ENCODE measurements at regions not wholly inside any gene's neighbourhood (a gene's known extent, or its start where the extent isn't known, plus 50 kb on each side); places are given as distances from the start of the nearest gene placed in this dataset.

DNA sequence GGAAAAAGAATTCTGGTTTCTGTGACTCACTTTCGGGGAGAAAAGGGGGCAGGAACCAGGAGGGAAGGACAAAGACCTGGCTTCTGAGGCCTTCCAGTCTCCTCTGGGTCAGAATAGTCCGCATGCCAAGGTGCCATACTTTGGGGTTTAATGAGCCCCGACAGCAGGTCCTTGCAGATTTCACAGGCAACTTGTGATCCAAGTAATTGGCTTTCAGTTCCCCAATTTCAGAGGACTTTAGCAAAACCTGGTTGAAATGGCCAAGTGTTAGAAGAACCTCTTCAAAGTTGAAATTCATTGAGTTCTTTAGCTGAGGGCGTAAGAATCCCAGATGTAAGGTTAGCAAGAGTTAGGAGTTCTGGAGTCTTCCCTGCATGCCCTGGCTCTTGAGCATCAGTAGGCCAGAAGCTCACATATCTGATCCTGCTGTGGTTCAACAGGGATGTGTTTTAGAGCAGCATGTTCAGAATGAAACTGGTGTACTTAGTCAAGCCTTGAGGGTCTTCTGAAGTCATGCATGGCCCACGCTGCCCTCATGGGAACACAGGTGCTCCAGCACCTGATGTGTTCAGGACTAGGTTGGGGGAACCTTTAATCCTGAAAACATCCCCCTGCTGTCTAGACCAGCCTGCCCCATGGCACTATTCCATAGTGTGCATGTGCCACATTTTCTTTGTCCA is 143.0 kb downstream of the NUP35 start:
- H3K36me3 Mint-ChIP-seq, result no peaks in the 10 kb centered on the region
- no peaks in the 10 kb centered on the region for H3K36me3 ChIP-seq (ENCODE audit: control insufficient read depth in 2 of 2, extremely low read depth in 1 of 2, insufficient read depth in 1 of 2, low read length in 1 of 2)
- ChIA-PET POLR2A (no interaction called here), CTCF (no interaction called here)
- no peaks in the 10 kb centered on the region for H3K4me1 Mint-ChIP-seq
- H3K27me3 ChIP-seq (replicated peaks in 1 of 2; ENCODE audit: control insufficient read depth in 2 of 2, extremely low read depth in 1 of 2, insufficient read depth in 2 of 2, low read length in 1 of 2), result no peaks in the 10 kb centered on the region
- H3K4me1 ChIP-seq (ENCODE audit: control insufficient read depth in 1 of 2, extremely low read depth in 1 of 2, insufficient read depth in 2 of 2, low read length in 2 of 2), result no peaks in the 10 kb centered on the region
- H3K4me3 Mint-ChIP-seq, result no peak overlapping the region
- no peaks in the 10 kb centered on the region for H3K9me3 ChIP-seq
- no peaks in the 10 kb centered on the region for H3K27me3 Mint-ChIP-seq
- no peak overlapping the region for H3K27ac Mint-ChIP-seq
- no peak for DNase-seq
- 80% methylated on average over 4 of the region's 5 CpGs for WGBS (ENCODE audit: insufficient coverage)
- no peak overlapping the region for H3K4me3 ChIP-seq (ENCODE audit: control insufficient read depth in 1 of 2, extremely low read depth in 1 of 2, low read length in 1 of 2)
- peaks cover 2 to 20% (median 4%) of the 10 kb centered on the region in 3 donors for H3K9me3 Mint-ChIP-seq
- no peak overlapping the region for H3K27ac ChIP-seq (ENCODE audit: low read length)
- no peak for ATAC-seq (replicated peaks in 1 of 4)

DNA sequence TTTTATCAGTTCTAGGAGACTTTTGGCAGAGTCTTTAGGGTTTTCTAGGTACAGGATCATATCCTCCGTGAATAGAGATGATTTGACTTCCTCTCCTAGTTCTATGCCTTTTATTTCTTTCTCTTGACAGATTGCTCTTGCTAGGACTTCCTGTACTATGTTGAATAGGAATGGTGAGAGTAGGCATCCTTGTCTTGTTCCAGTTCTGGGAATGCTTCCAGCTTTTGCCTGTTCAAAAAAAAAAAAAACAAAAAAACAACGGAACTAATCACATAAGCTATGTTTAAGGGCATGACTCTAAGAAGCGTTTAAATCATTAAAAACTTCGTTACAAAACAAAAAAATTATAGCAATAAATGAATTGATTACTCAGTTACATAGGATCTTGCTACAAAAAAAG is 145.7 kb downstream of the NUP35 start:
- DNase-seq (no peak), ATAC-seq (replicated peaks in 1 of 4) (no peak)
- Histone ChIP-seq H3K36me3 (ENCODE audit: control insufficient read depth in 2 of 2, extremely low read depth in 1 of 2, insufficient read depth in 1 of 2, low read length in 1 of 2) (no peaks in the 10 kb centered on the region), H3K27me3 (replicated peaks in 1 of 2; ENCODE audit: control insufficient read depth in 2 of 2, extremely low read depth in 1 of 2, insufficient read depth in 2 of 2, low read length in 1 of 2) (no peaks in the 10 kb centered on the region), H3K4me3 (ENCODE audit: control insufficient read depth in 1 of 2, extremely low read depth in 1 of 2, low read length in 1 of 2) (no peak overlapping the region), H3K4me1 (ENCODE audit: control insufficient read depth in 1 of 2, extremely low read depth in 1 of 2, insufficient read depth in 2 of 2, low read length in 2 of 2) (no peaks in the 10 kb centered on the region), H3K9me3 (no peaks in the 10 kb centered on the region), H3K27ac (ENCODE audit: low read length) (no peak overlapping the region)
- Mint-ChIP-seq H3K9me3 (peaks cover 2 to 15% (median 4%) of the 10 kb centered on the region in 3 donors), H3K27ac (no peak overlapping the region), H3K36me3 (no peaks in the 10 kb centered on the region), H3K4me3 (no peak overlapping the region), H3K4me1 (no peaks in the 10 kb centered on the region), H3K27me3 (no peaks in the 10 kb centered on the region)
- CTCF ChIA-PET, result no interaction called here
- no CpG with 5 or more reads among the region's 4 CpGs for WGBS (ENCODE audit: insufficient coverage)
- POLR2A ChIA-PET, result no interaction called here

DNA sequence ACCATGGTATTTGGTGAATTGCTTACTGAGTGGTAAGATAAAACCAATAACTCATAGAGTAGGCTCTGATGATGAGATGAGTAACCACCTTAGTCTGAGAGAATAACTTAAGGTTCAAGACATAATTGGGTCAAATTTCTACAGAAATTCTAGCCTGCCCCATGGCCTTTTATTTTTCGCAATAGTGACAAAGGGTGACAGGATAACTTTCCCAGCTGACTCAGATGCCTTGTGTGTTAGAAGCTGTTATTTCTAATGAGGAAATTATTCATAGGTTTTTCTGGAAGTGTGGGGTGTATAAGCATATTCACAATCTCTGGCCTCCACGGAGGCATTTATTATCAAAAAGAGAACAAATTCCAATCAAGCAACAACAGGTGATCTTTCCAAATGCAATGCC is 159.0 kb downstream of the NUP35 start:
- Histone ChIP-seq H3K4me3 (ENCODE audit: control insufficient read depth in 1 of 2, extremely low read depth in 1 of 2, low read length in 1 of 2) (no peak overlapping the region), H3K9me3 (no peaks in the 10 kb centered on the region), H3K27ac (ENCODE audit: low read length) (no peak overlapping the region), H3K4me1 (ENCODE audit: control insufficient read depth in 1 of 2, extremely low read depth in 1 of 2, insufficient read depth in 2 of 2, low read length in 2 of 2) (no peaks in the 10 kb centered on the region), H3K36me3 (ENCODE audit: control insufficient read depth in 2 of 2, extremely low read depth in 1 of 2, insufficient read depth in 1 of 2, low read length in 1 of 2) (no peaks in the 10 kb centered on the region), H3K27me3 (replicated peaks in 1 of 2; ENCODE audit: control insufficient read depth in 2 of 2, extremely low read depth in 1 of 2, insufficient read depth in 2 of 2, low read length in 1 of 2) (no peaks in the 10 kb centered on the region)
- no peak for DNase-seq
- Mint-ChIP-seq H3K9me3 (no peaks in the 10 kb centered on the region), H3K4me1 (no peaks in the 10 kb centered on the region), H3K4me3 (no peak overlapping the region), H3K27me3 (peaks cover 0 to 1% of the 10 kb centered on the region in 2 donors), H3K36me3 (no peaks in the 10 kb centered on the region), H3K27ac (no peak overlapping the region)
- CTCF ChIA-PET, result no interaction called here
- WGBS (ENCODE audit: insufficient coverage), result 80% methylated on average over 1 of the region's 2 CpGs
- POLR2A ChIA-PET, result no interaction called here
- ATAC-seq (replicated peaks in 1 of 4), result no peak

DNA sequence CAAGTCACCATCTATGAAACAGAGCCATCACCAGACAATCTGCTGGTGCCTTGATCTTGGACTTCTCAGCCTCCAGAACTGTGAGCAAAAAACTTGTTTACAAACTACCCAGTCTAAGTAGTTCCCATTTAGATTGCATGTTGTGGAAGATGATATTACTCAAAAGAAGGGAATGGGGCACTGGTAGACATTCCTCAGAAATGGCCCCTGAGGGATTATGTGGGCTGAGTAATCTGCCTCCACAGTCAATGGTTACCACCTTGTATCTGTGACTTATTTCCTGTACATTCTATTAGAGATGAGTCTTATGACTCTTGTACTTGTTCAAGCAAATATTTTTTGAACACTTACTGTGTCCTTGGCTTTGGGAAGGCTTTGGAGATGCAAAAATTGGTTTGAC is 160.4 kb downstream of the NUP35 start:
- H3K36me3 ChIP-seq (ENCODE audit: control insufficient read depth in 2 of 2, extremely low read depth in 1 of 2, insufficient read depth in 1 of 2, low read length in 1 of 2), result no peaks in the 10 kb centered on the region
- H3K27me3 ChIP-seq (replicated peaks in 1 of 2; ENCODE audit: control insufficient read depth in 2 of 2, extremely low read depth in 1 of 2, insufficient read depth in 2 of 2, low read length in 1 of 2), result no peaks in the 10 kb centered on the region
- no peak for ATAC-seq (replicated peaks in 1 of 4)
- Mint-ChIP-seq H3K27me3 (peaks cover 0 to 1% of the 10 kb centered on the region in 2 donors), H3K36me3 (no peaks in the 10 kb centered on the region), H3K9me3 (no peaks in the 10 kb centered on the region), H3K4me3 (no peak overlapping the region), H3K27ac (no peak overlapping the region), H3K4me1 (no peaks in the 10 kb centered on the region)
- no peak overlapping the region for H3K27ac ChIP-seq (ENCODE audit: low read length)
- H3K4me3 ChIP-seq (ENCODE audit: control insufficient read depth in 1 of 2, extremely low read depth in 1 of 2, low read length in 1 of 2), result no peak overlapping the region
- H3K4me1 ChIP-seq (ENCODE audit: control insufficient read depth in 1 of 2, extremely low read depth in 1 of 2, insufficient read depth in 2 of 2, low read length in 2 of 2), result no peaks in the 10 kb centered on the region
- no peaks in the 10 kb centered on the region for H3K9me3 ChIP-seq
- DNase-seq, result no peak
- ChIA-PET CTCF (no interaction called here), POLR2A (no interaction called here)

DNA sequence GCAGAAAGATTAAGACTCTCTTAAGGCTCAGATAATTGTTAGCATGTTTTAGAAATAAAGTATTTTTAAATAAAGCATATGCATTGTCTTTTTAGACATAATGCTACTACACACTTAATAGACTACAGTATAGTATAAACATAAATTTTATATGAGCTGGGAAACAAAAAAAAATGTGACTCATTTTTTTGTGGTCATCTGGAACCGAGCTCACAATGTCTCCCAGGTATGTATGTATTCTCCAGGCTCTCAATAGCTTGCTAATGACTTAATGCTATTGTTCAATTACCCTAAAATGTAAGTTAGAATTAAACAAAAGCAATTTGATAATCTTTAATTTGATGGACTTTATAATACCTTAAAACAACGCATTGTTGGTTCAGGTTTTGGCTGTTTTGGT is 167.2 kb downstream of the NUP35 start:
- POLR2A ChIA-PET, result no interaction called here
- no peak overlapping the region for H3K4me3 ChIP-seq (ENCODE audit: control insufficient read depth in 1 of 2, extremely low read depth in 1 of 2, low read length in 1 of 2)
- H3K27ac ChIP-seq (ENCODE audit: low read length), result no peak overlapping the region
- CTCF ChIA-PET, result interaction anchor here in 1 of 2 donors (0.6 kb wide), 1 partner anchor 13 kb away, joined by 3 read pairs; no protein-coding TSS in a partner anchor
- Mint-ChIP-seq H3K4me3 (no peak overlapping the region), H3K9me3 (peaks cover 0 to 8% (median 7%) of the 10 kb centered on the region in 3 donors), H3K4me1 (no peaks in the 10 kb centered on the region), H3K36me3 (no peaks in the 10 kb centered on the region), H3K27ac (no peak overlapping the region), H3K27me3 (peaks cover 0 to 1% of the 10 kb centered on the region in 2 donors)
- no peaks in the 10 kb centered on the region for H3K36me3 ChIP-seq (ENCODE audit: control insufficient read depth in 2 of 2, extremely low read depth in 1 of 2, insufficient read depth in 1 of 2, low read length in 1 of 2)
- no peaks in the 10 kb centered on the region for H3K9me3 ChIP-seq
- H3K27me3 ChIP-seq (replicated peaks in 1 of 2; ENCODE audit: control insufficient read depth in 2 of 2, extremely low read depth in 1 of 2, insufficient read depth in 2 of 2, low read length in 1 of 2), result no peaks in the 10 kb centered on the region
- no peaks in the 10 kb centered on the region for H3K4me1 ChIP-seq (ENCODE audit: control insufficient read depth in 1 of 2, extremely low read depth in 1 of 2, insufficient read depth in 2 of 2, low read length in 2 of 2)
- ATAC-seq (replicated peaks in 1 of 4) (no peak), DNase-seq (no peak)
- no CpG with 5 or more reads among the region's 2 CpGs for WGBS (ENCODE audit: insufficient coverage)

DNA sequence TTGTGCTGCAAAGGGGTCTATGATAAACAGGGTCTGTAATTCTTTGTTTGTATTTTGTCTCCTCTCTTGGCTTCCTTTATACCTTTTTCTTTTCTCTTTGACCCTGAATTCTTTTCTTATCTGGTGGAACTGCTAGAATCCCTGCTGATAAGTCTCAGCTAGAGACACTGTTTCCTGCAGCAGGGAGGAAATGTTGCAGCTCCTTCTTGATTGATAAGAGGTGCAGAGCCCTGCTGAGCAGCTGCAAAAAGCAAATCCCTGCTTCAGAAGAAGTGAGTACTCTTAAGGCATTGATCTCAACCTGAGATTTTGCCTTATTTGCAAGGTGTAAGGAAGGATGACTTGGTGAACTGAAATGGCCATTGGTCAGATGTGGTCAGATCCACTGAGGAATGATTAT is 167.8 kb downstream of the NUP35 start:
- DNase-seq, result no peak
- H3K4me1 ChIP-seq (ENCODE audit: control insufficient read depth in 1 of 2, extremely low read depth in 1 of 2, insufficient read depth in 2 of 2, low read length in 2 of 2), result no peaks in the 10 kb centered on the region
- no peak overlapping the region for H3K4me3 Mint-ChIP-seq
- no peaks in the 10 kb centered on the region for H3K27me3 Mint-ChIP-seq
- no peaks in the 10 kb centered on the region for H3K36me3 Mint-ChIP-seq
- no peak overlapping the region for H3K4me3 ChIP-seq (ENCODE audit: control insufficient read depth in 1 of 2, extremely low read depth in 1 of 2, low read length in 1 of 2)
- no peaks in the 10 kb centered on the region for H3K27me3 ChIP-seq (replicated peaks in 1 of 2; ENCODE audit: control insufficient read depth in 2 of 2, extremely low read depth in 1 of 2, insufficient read depth in 2 of 2, low read length in 1 of 2)
- no peaks in the 10 kb centered on the region for H3K36me3 ChIP-seq (ENCODE audit: control insufficient read depth in 2 of 2, extremely low read depth in 1 of 2, insufficient read depth in 1 of 2, low read length in 1 of 2)
- peaks cover 0 to 8% (median 7%) of the 10 kb centered on the region in 3 donors for H3K9me3 Mint-ChIP-seq
- no peak for ATAC-seq (replicated peaks in 1 of 4)
- ChIA-PET POLR2A (no interaction called here), CTCF (interaction anchor here in 1 of 2 donors (0.6 kb wide), 1 partner anchor 13 kb away, joined by 3 read pairs; no protein-coding TSS in a partner anchor)
- H3K27ac ChIP-seq (ENCODE audit: low read length), result no peak overlapping the region
- H3K4me1 Mint-ChIP-seq, result no peaks in the 10 kb centered on the region
- H3K27ac Mint-ChIP-seq, result no peak overlapping the region
- no peaks in the 10 kb centered on the region for H3K9me3 ChIP-seq

DNA sequence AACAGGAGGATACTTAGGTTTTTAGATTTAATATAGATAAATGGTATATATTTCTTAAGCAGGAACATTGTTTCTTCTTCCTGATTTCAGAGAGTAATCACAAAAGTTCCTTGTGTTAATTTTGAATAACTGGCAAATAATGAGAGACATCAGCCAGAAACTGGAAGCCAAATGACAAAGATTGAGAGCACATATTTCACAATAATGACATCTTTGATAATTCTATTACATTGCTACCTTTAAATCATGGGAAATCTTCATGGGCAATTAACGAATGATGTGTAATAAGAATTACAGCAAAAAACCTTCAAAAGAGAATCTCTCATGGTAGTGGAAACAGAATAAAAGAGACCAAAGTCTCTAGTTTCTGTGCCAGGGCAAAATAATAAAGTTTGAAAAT is 215.1 kb downstream of the NUP35 start:
- WGBS (ENCODE audit: insufficient coverage), result no CpG with 5 or more reads among the region's 1 CpG

More for the DNA sequence above, 215.1 kb downstream of the NUP35 start:
- no peaks in the 10 kb centered on the region for H3K4me1 ChIP-seq (ENCODE audit: control insufficient read depth in 1 of 2, extremely low read depth in 1 of 2, insufficient read depth in 2 of 2, low read length in 2 of 2)
- no peak overlapping the region for H3K4me3 ChIP-seq (ENCODE audit: control insufficient read depth in 1 of 2, extremely low read depth in 1 of 2, low read length in 1 of 2)
- peaks cover 0 to 17% (median 2%) of the 10 kb centered on the region in 3 donors for H3K9me3 Mint-ChIP-seq
- no peak overlapping the region for H3K27ac Mint-ChIP-seq
- no peaks in the 10 kb centered on the region for H3K9me3 ChIP-seq
- ATAC-seq (replicated peaks in 1 of 4) (no peak), DNase-seq (no peak)
- H3K4me1 Mint-ChIP-seq, result no peaks in the 10 kb centered on the region
- H3K36me3 ChIP-seq (ENCODE audit: control insufficient read depth in 2 of 2, extremely low read depth in 1 of 2, insufficient read depth in 1 of 2, low read length in 1 of 2), result no peaks in the 10 kb centered on the region
- CTCF ChIA-PET, result no interaction called here
- H3K4me3 Mint-ChIP-seq, result no peak overlapping the region
- H3K36me3 Mint-ChIP-seq, result no peaks in the 10 kb centered on the region
- no peak overlapping the region for H3K27ac ChIP-seq (ENCODE audit: low read length)
- no peaks in the 10 kb centered on the region for H3K27me3 ChIP-seq (replicated peaks in 1 of 2; ENCODE audit: control insufficient read depth in 2 of 2, extremely low read depth in 1 of 2, insufficient read depth in 2 of 2, low read length in 1 of 2)
- POLR2A ChIA-PET, result no interaction called here
- no peaks in the 10 kb centered on the region for H3K27me3 Mint-ChIP-seq
